GM21619 (cell line): ENCODE measurements at regions not wholly inside any gene's neighbourhood (a gene's known extent, or its start where the extent isn't known, plus 50 kb on each side); places are given as distances from the start of the nearest gene placed in this dataset.

Experiments used
- ATAC-seq: cut with Tn5 transposase; IDR thresholded peaks from one replicate; pipeline ENCODE4 v1.9.1; 2021; ENCODE audit not compliant: unreplicated experiment

- ATAC-seq = no peak
Observed at GRCh38 chr3:25259871-25260270, 168.2 kb upstream of the RARB start.

DNA sequence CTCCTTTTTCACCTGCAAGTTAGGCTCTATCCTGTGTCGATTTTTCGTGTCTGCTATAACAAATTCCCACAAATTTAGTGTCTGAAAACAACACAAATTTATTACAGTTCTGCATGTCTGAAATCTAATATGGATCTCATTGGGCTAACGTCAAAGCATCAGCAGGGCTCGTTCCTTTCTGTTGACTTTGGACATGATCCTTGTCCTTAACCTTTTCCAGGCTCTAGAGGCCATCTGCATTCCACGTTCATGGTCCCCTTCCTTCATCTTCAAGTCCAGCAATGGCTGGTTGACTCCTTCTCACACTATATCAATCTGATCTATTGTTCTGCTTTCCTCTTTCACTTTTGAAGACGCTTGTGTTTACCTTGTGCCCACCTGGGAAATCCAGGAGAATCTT is 165.7 kb upstream of the RARB start:
- no peak for ATAC-seq

- ATAC-seq = no peak
Observed at GRCh38 chr3:25265284-25265683, 162.8 kb upstream of the RARB start.

GRCh38 chr3:25266677-25267076 is 161.4 kb upstream of the RARB start:
- ATAC-seq = no peak

- no peak for ATAC-seq
Observed at GRCh38 chr3:25272090-25272489, 156.0 kb upstream of the RARB start.

- no peak for ATAC-seq
Observed at GRCh38 chr3:25273582-25274171, 154.4 kb upstream of the RARB start.

GRCh38 chr3:25277503-25277902 is 150.6 kb upstream of the RARB start:
- no peak for ATAC-seq

GRCh38 chr3:25281041-25281731 is 146.9 kb upstream of the RARB start:
- no peak for ATAC-seq

DNA sequence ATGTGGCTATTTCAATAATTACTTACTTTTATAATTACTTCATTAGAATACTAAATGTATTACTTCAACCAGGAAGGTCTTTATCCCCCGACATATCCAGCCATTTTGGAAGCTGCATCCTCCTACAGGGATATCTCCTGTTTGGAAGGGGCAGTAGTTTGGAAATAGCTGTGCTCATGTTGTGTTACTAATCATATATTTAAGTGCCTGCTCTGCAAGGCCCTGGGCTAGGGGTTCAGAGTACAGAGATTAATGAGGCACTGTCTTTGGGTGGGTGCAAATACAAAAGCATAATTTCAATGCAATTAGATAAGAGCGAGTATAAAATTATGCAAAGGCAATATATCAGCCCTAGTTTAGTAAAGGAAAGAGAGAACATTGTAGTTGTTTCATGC is 146.3 kb upstream of the RARB start:
- ATAC-seq = no peak

DNA sequence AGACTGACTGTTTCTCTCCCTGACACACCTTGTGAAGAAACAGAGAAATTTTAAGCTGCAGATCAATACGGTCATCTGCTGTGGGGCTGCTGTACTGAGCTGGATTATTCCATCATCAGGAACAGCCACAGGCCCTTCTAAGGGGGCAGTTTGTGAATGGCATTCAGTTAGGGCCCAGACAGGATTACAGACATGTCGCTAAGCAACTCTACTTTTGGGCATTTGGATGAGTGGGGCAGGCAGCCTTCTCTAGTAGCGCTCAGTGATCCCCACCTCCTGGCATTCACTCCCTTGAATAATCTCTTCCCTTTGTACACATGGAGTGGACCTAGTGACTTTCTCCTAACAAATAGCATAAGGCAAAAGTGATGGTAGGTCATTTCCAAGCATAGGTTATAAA is 144.4 kb upstream of the RARB start:
- no peak for ATAC-seq

DNA sequence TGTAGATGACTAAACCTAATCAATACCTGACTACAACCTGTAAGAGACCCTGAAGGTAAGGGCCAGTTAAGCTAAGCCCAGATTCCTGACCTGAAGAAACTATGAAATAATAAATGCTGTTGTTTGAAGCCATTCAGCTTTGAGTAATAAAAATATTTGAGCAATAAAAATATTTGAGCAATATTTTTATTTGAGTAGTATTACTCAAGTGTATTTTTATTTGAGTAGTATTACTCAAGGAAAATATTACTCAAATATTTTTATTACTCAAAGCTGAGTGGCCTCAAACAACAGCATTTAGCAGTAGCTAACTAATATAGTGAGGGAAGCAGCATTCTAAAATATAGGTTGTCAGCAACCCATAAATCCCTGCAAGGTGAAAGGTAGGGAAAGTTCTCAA is 143.8 kb upstream of the RARB start:
- ATAC-seq = no peak

DNA sequence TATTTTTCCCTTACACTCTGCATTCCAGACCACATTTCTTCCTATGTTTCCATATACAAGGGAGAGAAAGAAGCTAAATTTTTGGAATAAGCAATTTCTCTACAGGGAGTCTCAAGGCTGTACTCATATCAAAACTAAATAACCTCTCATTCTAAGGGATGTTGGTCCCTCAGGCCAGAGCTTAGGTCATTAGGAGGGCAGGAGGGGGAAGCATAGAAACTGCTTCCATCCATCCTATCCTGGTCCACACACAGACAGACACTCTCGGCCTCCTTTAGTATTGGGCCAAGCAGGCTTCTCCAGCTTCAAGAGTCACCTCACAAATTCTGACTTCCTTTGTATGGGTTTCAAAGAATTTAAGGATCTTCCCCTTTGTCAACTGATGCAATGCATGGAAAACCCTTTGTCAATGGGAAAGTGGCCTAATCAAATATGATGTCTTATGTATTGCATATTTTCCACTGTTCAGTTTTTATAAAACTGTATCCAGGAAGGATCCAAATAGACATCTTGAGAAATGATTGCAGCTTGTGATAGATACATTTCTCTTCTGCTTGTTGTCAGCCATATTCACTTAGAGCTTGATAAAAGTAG is 140.7 kb upstream of the RARB start:
- ATAC-seq = no peak

GRCh38 chr3:25288413-25288812 is 139.7 kb upstream of the RARB start:
- no peak for ATAC-seq

DNA sequence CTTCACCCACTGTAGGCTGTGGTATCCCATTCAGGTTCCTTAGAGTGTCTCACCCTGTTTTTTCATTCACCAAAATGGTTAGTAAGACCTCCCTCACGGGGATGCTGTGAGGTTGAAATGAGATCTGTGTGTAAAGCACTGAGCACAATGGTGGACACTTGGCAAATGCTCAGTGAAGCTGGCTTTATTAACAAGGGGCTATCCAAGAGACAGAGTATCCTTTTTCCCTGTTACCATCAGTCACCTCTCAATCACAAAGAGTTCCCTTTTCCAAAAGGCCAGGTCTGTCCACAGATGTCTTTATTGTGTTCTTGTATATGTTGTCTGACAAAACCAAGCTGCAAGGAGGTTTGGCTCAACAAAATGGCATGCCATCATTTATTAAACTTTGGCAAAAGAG is 138.9 kb upstream of the RARB start:
- ATAC-seq = no peak

GRCh38 chr3:25289663-25290062 is 138.4 kb upstream of the RARB start:
- no peak for ATAC-seq

GRCh38 chr3:25291481-25291905 is 136.6 kb upstream of the RARB start:
- ATAC-seq = no peak

GRCh38 chr3:25292036-25292435 is 136.0 kb upstream of the RARB start:
- ATAC-seq = no peak

DNA sequence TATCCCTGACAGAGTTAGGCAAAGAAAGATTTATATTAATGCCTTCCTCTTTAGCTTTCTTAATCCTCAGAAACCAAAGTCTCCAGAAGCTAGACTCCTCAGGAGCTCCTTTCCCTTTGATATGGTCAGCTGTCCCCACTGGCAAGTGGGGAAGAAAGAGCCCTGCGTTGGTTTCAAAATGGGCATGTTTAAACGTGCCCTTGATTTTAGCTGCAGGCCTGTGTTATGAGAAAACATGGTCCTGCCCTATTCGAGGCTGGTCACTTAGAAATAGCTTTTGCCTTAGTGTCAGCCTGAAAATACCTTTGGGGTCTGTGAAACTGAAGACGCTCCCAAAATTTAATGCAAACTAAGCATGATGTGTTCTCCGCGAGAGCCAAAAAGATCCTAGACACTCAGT is 135.5 kb upstream of the RARB start:
- no peak for ATAC-seq

- no peak for ATAC-seq
Observed at GRCh38 chr3:25293736-25294135, 134.3 kb upstream of the RARB start.

- no peak for ATAC-seq
Observed at GRCh38 chr3:25294169-25294805, 133.8 kb upstream of the RARB start.

DNA sequence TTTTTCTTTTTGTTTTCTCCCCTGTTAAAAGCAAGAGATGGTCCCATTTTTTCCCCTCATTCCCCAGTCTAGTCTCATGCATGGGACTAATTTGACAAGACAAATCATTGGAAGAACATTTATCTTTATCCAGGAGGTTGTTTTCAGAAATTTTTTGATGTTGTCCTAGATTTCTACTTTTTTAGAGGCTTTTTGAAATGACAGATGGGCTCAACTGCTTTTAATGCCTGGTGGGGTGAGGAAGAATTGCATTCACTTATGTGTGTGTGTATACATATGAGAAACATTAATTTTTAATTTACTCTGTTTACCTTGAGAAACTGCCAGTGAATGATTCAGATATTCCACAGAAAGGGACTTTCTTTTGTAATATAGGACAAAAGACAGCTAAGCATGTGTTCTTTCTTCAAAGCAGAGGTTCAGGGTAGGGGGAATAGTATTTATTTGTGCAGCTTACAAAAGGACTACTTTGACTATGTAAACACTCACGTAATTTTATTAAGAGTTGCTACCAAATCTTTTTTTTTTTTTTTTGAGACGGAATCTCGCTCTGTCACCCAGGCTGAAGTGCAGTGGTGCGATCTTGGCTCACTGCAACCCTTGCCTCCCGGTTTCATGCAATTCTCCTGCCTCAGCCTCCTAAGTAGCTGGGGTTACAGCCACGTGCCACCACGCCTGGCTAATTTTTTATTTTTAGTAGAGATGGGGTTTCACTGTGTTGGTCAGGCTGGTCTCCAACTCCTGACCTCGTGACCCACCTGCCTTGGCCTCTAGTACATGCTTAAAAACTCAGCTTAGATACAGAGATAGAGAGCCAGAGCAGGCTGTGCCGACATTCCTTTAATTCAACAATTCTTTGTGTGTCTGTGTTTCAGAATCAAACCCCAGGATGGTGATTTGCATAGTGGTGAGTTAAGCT is 130.1 kb upstream of the RARB start:
- no peak for ATAC-seq
